ENCODE measurements at regions not wholly inside any gene's neighbourhood (a gene's known extent, or its start where the extent isn't known, plus 50 kb on each side); places are given as distances from the start of the nearest gene placed in this dataset.
A peak's percentile ranks its signal among the peaks of the same experiment; 100 is the strongest.

DNA sequence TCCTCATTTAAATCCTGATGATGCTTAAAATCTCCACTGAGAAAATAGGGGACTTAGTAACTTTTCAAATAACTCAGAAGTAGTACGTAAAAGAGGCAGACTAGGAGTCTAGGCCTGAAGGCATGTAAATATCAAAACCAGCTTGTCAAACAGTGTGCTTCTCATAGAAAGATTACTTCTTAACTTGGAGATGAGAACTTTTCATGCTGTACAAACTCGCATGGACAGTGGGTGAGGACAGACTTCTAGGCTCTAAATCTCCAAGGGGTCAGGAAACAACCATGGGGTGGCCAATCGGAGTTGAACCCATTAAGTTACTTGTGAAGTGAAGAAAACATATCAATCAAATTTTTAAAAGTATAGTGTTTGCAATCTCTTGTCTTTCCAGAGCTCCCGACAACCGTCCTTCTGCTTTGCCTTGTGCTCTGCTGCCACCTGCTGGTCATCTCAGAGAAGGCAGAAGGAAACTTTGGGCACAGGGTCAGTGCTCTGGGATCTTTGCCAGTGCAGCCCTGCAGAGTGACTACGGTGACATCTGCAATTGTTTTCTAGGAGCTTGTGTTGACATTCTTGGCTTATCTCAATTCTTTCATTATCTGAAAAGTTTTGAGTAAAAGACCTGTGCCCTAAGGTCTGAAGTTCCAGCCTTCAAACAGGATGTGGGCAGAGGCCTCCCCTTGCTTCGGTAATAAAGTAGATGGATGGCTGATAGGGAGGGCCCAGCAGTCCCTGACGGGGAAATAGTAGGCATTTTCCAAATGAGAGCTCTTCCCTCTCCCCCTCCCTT is 105.1 kb upstream of the PDE4B start:
- DNase-seq (ENCODE audit: low spot score), result peak; percentile 18

DNA sequence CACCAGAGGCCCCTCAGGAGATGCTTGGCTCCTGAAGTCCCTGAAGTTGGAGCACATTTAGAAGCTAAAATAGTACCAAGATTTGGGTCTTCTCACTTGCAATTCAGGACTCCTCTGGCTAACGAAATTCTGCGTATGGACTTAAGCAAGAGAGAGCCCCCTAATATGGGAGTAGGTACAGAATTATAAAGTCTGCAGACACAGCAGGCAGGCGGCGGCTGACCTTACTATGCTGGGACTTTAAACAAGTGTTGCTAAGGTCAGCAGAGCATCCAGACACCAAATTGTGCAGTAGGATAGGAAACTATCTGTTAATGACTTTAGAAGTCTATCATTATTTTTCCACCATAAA is 104.5 kb upstream of the PDE4B start:
- no peak for DNase-seq (ENCODE audit: low spot score)

DNA sequence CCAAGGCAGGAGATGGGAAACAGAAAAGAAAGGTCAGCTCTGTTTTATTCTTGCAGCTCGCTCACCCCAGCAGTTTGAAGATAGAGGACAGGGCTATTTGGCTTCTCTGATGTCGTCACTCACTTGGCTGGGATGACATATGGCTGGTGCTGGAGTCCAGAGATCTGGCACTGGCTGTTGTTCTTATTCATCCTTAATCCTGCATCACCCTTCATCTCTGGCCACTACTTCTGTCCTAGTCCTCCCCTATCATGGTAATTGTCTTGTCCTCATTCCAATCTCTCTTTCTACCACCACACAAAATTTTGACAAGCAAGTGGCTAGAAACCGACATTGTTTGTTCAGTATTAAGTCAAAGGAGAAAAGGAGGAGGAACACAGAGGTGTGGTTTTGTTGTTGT is 103.8 kb upstream of the PDE4B start:
- DNase-seq (ENCODE audit: low spot score), result no peak

DNA sequence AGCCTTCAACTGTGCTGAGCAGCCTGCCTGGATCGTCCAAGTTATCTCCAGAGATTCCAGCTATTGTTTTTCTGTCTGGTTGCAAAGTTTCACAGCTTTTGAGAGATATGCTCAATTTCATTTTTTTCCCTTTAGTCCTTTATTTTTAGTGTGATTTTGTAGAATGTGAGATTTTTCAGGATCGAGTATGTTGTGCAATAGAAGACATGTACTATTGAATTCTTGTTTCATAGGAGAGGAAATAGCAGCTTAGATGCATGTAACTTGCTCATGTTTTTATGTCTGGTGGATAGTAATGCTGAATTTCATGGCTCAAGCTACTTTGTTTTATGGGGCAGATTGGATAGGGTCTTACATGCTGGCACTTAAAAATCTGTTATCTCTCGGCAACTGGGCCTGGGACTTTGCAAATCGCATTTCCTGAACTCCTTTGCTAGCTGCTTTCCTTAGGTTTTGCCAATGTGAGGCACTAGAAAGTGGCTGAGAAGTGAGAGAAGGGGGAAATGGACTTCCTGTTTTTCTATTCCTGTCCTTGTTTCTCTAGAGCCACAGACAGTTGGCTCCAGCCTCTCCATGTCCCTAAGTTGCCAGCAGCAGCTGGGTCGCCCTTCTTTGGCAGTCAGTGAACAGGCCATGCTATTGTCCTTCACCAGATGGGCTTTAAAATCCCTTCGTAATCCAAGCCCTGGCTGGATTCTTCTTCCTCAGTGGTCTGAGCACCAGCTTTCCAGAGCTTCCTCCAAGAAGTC is 101.4 kb upstream of the PDE4B start:
- no peak for DNase-seq (ENCODE audit: low spot score)

DNA sequence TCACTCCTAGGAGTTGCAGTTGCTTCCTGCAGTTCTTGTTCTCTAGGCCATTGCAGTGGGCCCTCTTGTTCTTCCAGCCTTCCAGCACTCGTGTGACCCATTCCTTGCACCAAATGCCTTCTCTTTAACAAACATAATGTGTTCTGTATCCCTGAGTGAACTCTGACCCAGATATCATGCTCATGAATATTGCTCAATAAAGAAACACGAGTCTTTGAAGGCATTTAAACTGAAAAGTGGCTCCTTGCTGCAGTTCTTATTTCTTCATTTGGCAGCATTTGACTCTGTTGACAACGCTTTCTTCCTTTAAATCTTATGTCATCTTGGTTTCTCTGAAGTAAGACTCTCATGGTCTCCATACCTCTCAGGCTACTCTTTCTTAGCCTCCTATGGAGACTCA is 100.7 kb upstream of the PDE4B start:
- no peak for DNase-seq (ENCODE audit: low spot score)

GRCh38 chr1:65694126-65694525 is 98.6 kb upstream of the PDE4B start:
- DNase-seq (ENCODE audit: low spot score), result no peak

GRCh38 chr1:65694933-65695332 is 97.8 kb upstream of the PDE4B start:
- no peak for DNase-seq (ENCODE audit: low spot score)

DNA sequence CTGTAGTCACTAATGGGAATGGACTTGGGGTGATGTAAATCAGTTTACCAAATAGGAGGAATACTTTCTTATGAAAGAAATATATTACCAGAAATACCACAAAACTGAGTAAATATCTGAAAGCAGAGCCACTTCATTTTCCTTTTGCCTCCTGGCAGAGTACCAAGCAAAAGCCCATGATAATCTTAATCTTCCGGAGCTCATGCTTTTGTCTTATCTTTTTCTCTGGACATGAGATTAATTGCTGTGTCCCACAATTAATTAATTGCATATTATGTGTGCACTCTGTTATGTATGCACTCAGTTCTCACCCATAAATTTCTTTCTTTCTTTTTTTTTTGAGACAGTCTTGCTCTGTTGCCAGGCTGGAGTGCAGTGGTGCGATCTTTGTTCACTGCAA is 94.1 kb upstream of the PDE4B start:
- DNase-seq (ENCODE audit: low spot score), result no peak

DNA sequence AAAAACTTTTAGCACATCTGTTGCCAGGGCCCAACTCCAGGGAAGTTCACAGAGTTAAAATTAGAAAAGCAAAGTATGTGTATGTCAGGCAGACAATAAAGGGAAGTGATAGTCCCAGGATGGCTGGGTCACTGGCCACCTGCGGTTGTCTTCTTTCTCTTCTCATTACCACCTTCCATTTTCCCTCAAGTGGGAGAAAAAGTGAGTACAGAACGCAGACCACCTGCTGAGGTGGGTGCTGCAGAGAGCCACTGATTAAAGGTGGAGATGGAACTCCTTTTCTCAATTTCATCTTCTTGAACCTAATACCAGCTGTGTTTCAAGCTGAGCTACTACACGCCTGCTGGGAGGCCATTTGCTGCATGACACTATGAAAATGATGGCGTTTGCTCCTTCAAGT is 88.8 kb upstream of the PDE4B start:
- no peak for DNase-seq (ENCODE audit: low spot score)

DNA sequence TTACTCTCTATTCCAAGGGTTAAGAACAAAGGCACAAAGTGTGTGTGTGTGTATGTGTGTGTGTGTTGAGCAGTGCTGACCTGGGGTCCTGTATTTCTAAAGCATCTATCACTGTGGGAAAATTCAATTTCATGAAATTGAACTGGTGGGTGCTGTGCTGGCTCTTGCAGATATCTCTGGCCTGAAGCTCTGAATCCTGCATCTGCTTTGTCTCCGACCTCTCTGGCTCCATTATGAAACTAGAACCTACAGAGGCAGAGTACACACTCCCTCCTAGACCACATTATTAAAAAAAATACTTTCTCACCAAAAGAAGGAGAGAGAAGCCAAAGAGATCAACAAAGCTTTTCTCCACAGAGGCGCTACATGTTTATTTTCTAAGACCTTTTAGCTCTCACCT is 88.4 kb upstream of the PDE4B start:
- DNase-seq (ENCODE audit: low spot score), result no peak

DNA sequence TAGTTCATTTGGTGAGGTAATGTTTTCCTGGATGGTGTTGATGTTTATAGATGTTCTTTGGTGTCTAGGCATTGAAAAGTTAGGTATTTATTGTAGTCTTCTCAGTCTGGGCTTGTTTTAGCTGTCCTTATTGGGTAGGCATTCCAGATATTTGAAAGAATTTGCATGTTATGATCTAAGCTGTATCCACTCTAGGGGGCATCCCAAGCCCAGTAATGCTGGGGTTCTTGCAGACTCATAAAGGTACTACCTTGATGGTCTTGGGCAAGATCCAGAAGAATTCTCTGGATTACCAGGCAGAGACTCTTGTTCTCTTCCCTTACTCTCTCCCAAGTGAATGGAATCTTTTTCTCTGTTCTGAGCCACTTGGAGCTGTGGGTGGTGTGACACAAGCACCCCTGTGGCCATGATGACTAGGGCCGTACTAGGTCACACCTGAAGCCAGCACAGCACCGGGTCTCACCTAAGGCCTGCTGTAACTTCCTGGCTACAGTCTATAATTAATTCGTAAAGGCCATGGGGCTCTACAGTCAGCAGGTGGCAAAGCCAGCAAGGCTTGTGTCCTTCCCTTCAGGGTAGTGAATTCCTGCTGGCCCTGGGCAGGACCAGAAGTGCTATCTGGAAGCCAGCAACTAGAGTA is 74.8 kb upstream of the PDE4B start:
- DNase-seq (ENCODE audit: low spot score), result no peak

DNA sequence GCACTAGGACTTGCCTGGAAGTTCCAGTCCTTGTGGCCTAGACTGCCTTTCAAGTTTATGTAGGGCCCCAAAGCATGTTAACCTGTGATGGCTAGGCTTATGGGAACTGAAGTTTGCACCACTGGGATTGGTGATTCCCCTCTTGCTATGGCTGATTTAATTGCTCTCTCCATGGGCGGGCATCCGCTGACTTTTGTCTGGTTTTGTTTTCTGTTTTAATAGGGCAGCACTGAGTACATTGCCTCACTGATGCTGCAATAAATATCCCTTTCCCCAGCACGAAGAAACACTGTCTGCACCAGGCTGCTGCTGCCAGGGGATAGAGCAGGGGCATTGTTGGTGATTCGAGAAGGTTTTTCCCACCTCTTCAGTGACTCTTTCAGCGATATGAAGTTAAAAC is 73.3 kb upstream of the PDE4B start:
- DNase-seq (ENCODE audit: low spot score), result no peak

GRCh38 chr1:65722461-65722860 is 70.2 kb upstream of the PDE4B start:
- no peak for DNase-seq (ENCODE audit: low spot score)

GRCh38 chr1:65724151-65724550 is 68.5 kb upstream of the PDE4B start:
- no peak for DNase-seq (ENCODE audit: low spot score)

DNA sequence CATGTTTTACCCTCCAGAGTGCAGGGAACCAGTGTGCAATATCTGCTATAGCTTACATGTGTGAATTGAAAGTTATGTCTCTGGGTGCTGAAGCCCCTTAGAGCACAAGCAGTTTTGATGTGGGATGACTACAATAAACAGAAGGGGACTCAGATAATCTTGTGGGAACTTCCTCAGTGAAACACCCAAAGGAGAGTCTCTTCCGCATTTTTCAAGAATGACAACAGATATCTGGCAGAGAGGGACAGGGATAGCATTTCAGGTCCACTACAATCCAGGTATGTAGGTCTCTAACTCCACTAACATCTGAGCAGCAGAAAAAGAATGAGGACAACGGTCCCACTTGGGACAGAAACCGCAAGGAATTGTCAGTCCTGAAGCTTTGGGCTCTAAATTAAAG is 67.6 kb upstream of the PDE4B start:
- DNase-seq (ENCODE audit: low spot score), result no peak

DNA sequence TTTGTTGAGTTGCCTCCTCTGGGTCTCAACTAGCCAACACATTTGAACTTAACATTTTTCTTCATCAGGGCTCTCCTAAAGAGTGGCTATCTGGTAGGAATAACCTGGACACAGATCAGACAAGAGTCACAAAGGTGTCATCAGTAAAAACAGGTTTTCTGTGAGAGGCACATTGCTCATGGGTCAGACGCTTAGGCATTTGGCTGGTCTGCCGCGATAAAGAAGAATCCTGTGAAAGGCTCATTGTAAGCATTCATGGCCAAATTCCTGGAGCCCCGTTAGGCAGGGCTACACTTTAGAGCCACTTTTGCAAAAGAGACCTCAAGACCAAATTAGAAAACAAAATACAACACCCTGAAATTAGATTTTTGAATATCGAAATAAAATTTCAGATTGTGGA is 64.2 kb upstream of the PDE4B start:
- no peak for DNase-seq (ENCODE audit: low spot score)

DNA sequence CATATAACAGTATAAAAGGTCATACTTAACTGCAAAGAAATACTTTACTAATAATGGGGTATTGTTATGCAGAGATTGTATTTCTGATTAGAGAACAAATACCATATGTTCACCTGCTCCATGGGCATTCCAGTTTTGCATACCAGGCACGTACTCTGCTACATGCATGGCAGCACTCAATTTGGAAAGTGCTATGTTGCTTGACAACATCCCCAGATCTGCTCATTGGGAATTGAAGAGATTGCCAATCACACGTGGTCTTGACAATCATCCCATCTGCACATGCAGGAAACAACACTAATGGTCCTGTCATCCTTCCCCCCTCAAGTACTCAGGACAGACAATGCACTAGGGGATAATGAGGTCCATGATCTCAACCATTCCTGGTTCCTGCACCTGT is 63.4 kb upstream of the PDE4B start:
- no peak for DNase-seq (ENCODE audit: low spot score)

GRCh38 chr1:65734979-65735378 is 57.7 kb upstream of the PDE4B start:
- DNase-seq (ENCODE audit: low spot score), result no peak

GRCh38 chr1:65741993-65742392 is 50.7 kb upstream of the PDE4B start:
- no peak for DNase-seq (ENCODE audit: low spot score)
